Left lung (tissue), 4 donors: ENCODE measurements at regions not wholly inside any gene's neighbourhood (a gene's known extent, or its start where the extent isn't known, plus 50 kb on each side); places are given as distances from the start of the nearest gene placed in this dataset.

Source experiments
- ATAC-seq: fragments of 200-7000 bp; cut with Tn5 transposase; one replicate; pipeline ENCODE4 v1.9.1; 2020; ENCODE audit warnings: moderate library complexity
- DNase-seq, 4 donors: peaks; one replicate each; pipeline ENCODE4 v3.0.0-alpha.2; 2013 to 2020
- H3K27ac ChIP-seq, 2 donors: fragments of 200-600 bp; sonication (generic) in 1 of 2; one replicate each; pipeline versions ENCODE4 v1.5.0 to v1.8.0; 2020 to 2021
- H3K27me3 ChIP-seq, 2 donors: fragments of 200-600 bp; sonication (generic) in 1 of 2; one replicate each; pipeline versions ENCODE4 v1.5.0 to v1.8.0; 2020 to 2021
- H3K36me3 ChIP-seq, 2 donors: fragments of 200-600 bp; sonication (generic) in 1 of 2; one replicate each; pipeline versions ENCODE4 v1.5.0 to v1.8.0; 2020 to 2021
- H3K4me1 ChIP-seq, 2 donors: fragments of 200-600 bp; one replicate each; pipeline ENCODE4 v1.8.0; 2021
- H3K4me3 ChIP-seq, 2 donors: fragments of 200-600 bp; sonication (generic) in 1 of 2; one replicate each; pipeline versions ENCODE4 v1.5.0 to v1.8.0; 2020 to 2021; ENCODE audit warnings: mild to moderate bottlenecking in 1 of 2
- H3K9me3 ChIP-seq, 2 donors: fragments of 200-600 bp; sonication (generic) in 1 of 2; one replicate each; pipeline versions ENCODE4 v1.5.0 to v1.8.0; 2020 to 2021
- intact Hi-C, 2 donors: fragments of 100-400 bp; cut with DNase I; formaldehyde crosslinking; loops; one replicate each; pipeline versions ENCODE4 v1.11.2 to v1.14.2; 2022
- TF ChIP-seq, protein P1 (sequence below), 2 donors: fragments of 200-600 bp; sonication (generic) in 1 of 2; IDR thresholded peaks; one replicate each; pipeline versions ENCODE4 v1.5.0 to v1.8.0; 2021; ENCODE audit warnings: antibody characterized with exemption in 2 of 2
- donor health status: DM: no; HTN: yes; CAD: no.
- donor health status: DM: no; HTN: no; CAD: no.

DNA sequence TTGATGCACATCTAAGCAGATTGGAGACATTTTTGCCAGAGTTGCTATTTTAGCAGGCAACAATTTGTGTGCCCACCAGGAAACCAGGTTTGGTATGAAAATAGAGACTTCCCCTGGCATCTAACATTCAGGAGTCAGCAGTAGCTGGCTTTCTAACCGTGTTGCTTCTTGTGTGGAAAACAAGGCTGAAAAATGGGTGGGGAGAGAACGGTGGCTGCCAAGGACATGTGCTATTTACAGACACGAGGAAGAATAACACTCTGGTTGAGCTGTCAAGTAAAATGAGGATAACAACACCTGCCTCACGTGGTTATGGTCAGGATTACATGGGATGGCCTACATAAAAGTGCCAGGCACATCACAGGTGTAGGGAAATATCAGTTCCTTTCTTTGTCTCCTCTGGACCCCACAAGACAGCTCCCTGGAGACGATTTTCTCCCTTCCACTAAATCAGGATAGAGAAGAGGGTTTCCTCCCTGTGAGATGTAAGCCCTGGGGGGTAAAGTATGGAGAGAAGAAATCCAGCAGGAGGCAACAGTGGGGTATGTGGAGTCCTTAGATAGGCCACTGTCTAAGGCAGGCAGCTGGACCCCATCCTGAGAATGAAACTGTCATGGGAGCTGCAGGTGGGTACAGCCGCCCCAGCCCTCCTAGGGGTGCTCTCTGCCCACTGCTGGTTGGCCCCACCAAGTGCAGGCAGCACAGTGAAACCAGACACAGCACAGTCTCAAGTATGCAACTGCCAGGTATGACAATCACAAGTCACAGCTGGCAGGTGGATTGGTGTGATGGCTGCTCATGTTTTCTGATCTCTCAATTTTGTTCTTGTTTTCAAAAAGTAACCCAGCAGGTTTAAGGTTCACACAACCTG is 80.3 kb downstream of the TENT5C start:
- Histone ChIP-seq H3K27me3 (peaks cover 0 to 6% of the 10 kb centered on the region in 2 donors), H3K4me1 (no peaks in the 10 kb centered on the region), H3K9me3 (no peaks in the 10 kb centered on the region), H3K27ac (no peak overlapping the region), H3K36me3 (no peaks in the 10 kb centered on the region), H3K4me3 (no peak overlapping the region)
- ATAC-seq (no peak), DNase-seq (no peak)
- TF ChIP-seq, protein P1, sequence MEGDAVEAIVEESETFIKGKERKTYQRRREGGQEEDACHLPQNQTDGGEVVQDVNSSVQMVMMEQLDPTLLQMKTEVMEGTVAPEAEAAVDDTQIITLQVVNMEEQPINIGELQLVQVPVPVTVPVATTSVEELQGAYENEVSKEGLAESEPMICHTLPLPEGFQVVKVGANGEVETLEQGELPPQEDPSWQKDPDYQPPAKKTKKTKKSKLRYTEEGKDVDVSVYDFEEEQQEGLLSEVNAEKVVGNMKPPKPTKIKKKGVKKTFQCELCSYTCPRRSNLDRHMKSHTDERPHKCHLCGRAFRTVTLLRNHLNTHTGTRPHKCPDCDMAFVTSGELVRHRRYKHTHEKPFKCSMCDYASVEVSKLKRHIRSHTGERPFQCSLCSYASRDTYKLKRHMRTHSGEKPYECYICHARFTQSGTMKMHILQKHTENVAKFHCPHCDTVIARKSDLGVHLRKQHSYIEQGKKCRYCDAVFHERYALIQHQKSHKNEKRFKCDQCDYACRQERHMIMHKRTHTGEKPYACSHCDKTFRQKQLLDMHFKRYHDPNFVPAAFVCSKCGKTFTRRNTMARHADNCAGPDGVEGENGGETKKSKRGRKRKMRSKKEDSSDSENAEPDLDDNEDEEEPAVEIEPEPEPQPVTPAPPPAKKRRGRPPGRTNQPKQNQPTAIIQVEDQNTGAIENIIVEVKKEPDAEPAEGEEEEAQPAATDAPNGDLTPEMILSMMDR (IDR thresholded peaks at IDR 0.05), result no peak
- intact Hi-C loops, result no loop called here

DNA sequence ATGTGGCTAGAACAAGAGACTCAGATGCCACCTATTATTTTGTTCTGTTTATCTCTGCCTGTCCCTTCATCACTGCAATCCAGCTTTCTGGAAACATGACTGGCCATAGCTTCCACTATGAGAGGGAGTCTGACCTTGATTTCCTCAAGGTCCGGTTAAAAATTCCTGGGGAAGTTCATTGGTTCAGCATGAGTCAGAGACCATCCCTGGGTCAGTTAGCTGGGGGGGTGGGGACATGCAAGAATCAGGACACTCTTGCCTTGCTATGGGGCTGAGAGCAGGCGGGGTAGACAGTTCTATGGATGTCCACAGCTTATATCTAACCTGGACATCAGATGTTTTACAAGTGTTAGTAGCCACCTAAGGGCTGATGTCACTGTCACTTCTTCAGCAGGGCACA is 81.1 kb downstream of the TENT5C start:
- Histone ChIP-seq H3K27ac (no peak overlapping the region), H3K9me3 (no peaks in the 10 kb centered on the region), H3K4me3 (no peak overlapping the region), H3K36me3 (no peaks in the 10 kb centered on the region), H3K4me1 (no peaks in the 10 kb centered on the region), H3K27me3 (peaks cover 0 to 6% of the 10 kb centered on the region in 2 donors)
- intact Hi-C loops, result no loop called here
- DNase-seq (no peak), ATAC-seq (peak; percentile 26)
- TF ChIP-seq, protein P1 (IDR thresholded peaks at IDR 0.05), result no peak

DNA sequence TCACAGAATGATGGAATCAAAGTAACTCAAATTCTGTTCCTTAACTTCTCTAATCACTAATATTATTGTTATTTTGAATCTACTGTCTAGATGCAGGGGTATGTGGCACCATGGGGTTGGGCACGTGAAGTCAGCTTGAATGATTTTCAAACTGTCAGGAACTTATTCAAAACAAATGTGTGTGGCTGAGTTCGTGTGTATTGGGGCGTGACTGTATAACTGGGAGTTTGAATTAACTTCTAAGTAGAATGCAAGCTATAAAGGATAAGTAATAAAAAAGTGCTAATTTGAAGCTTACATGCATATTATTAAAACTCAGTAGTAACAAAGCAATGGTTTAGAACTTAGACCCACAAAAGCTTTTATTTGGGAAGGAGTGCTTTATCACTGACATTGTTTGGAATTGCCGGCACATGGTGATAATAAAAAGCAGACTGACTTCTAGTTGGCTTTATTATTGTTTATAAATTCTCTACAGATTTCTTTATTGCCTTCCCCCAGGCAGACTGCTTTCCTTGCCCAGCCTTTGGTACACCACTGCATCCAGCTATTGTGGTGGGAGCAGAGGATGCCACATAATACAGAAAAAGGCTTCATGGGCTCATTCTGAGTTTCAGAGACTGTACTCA is 84.3 kb downstream of the TENT5C start:
- Histone ChIP-seq H3K9me3 (no peaks in the 10 kb centered on the region), H3K4me1 (no peaks in the 10 kb centered on the region), H3K27ac (no peak overlapping the region), H3K27me3 (peaks cover 0 to 6% of the 10 kb centered on the region in 2 donors), H3K36me3 (no peaks in the 10 kb centered on the region), H3K4me3 (no peak overlapping the region)
- DNase-seq (no peak), ATAC-seq (no peak)
- TF ChIP-seq, protein P1 (IDR thresholded peaks at IDR 0.05), result no peak
- intact Hi-C loops, result no loop called here

DNA sequence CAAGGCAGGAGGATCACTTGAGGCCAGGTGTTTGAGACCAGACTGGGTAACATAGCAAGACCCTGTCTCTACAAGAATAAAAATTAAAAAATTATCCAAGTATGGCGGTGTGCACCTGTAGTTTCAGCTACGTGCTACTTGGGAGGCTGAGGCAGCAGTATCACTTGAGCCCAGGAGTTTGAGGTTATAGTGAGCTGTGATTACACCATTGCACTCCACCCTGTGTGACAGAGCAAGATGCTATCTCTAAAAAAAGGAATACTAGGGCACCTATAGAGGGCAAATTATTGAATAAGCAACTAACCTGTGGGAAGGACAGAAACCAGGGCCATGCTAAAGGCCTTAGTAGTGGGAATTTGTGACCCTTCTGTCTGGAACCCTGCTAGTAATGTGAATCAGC is 86.1 kb downstream of the TENT5C start:
- no peak overlapping the region for H3K27ac ChIP-seq
- intact Hi-C loops, result no loop called here
- H3K27me3 ChIP-seq, result peaks cover 0 to 6% of the 10 kb centered on the region in 2 donors
- DNase-seq (no peak), ATAC-seq (no peak)
- TF ChIP-seq, protein P1 (IDR thresholded peaks at IDR 0.05), result no peak
- no peaks in the 10 kb centered on the region for H3K4me1 ChIP-seq
- no peak overlapping the region for H3K4me3 ChIP-seq
- no peaks in the 10 kb centered on the region for H3K36me3 ChIP-seq
- H3K9me3 ChIP-seq, result no peaks in the 10 kb centered on the region

DNA sequence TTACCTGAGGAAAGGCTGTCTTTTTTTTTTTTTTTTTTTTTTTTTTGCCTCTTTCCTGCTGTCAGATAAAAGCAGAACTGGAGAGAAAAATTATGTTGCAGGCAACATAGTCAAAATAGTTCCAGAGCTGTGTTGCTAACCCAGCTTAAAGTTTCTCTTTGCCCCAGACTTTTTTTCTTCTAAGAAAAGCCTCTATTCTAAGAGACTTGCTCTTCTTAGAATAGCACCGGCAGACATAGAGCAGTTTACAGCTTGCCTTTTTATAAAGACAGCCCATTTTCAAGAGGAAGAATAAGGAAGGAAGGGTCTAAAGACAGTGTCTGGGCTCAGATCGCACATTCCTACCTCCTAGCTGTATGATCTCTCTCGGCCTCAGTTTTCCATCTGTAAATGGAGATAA is 88.7 kb downstream of the TENT5C start:
- intact Hi-C loops, result no loop called here
- Histone ChIP-seq H3K4me3 (no peak overlapping the region), H3K27me3 (no peaks in the 10 kb centered on the region), H3K9me3 (no peaks in the 10 kb centered on the region), H3K27ac (no peak overlapping the region), H3K36me3 (no peaks in the 10 kb centered on the region), H3K4me1 (no peaks in the 10 kb centered on the region)
- DNase-seq (no peak), ATAC-seq (no peak)
- TF ChIP-seq, protein P1 (IDR thresholded peaks at IDR 0.05), result no peak
